Adipocyte (in vitro differentiated cells): ENCODE measurements at regions not wholly inside any gene's neighbourhood (a gene's known extent, or its start where the extent isn't known, plus 50 kb on each side); places are given as distances from the start of the nearest gene placed in this dataset.

ENCODE experiments used
- DNase-seq: peaks from one replicate; pipeline ENCODE4 v3.0.0-alpha.2; 2015; ENCODE audit warnings: low read depth
- H3K27me3 ChIP-seq: replicated peaks from 2 replicates; pipeline ENCODE4 v1.7.0; 2013; ENCODE audit warnings: mild to moderate bottlenecking, low read length, moderate library complexity; ENCODE audit not compliant: control insufficient read depth, insufficient read depth
- H3K36me3 ChIP-seq: 2 replicates; pipeline ENCODE4 v1.7.0; 2013; ENCODE audit warnings: low read length, mild to moderate bottlenecking, moderate library complexity; ENCODE audit not compliant: control insufficient read depth, insufficient read depth, severe bottlenecking
- H3K4me1 ChIP-seq: 2 replicates; pipeline ENCODE4 v1.7.0; 2013; ENCODE audit warnings: mild to moderate bottlenecking, low read length, moderate library complexity; ENCODE audit not compliant: control insufficient read depth, insufficient read depth
- H3K4me3 ChIP-seq: 2 replicates; pipeline ENCODE4 v1.7.0; 2013; ENCODE audit warnings: mild to moderate bottlenecking, low read length, moderate library complexity
- H3K9ac ChIP-seq: 2 replicates; pipeline ENCODE4 v1.7.0; 2013; ENCODE audit warnings: mild to moderate bottlenecking, low read length, moderate library complexity
- H3K9me3 ChIP-seq: 2 replicates; pipeline ENCODE4 v1.7.0; 2013; ENCODE audit warnings: mild to moderate bottlenecking, low read length, moderate library complexity; ENCODE audit not compliant: control insufficient read depth

DNA sequence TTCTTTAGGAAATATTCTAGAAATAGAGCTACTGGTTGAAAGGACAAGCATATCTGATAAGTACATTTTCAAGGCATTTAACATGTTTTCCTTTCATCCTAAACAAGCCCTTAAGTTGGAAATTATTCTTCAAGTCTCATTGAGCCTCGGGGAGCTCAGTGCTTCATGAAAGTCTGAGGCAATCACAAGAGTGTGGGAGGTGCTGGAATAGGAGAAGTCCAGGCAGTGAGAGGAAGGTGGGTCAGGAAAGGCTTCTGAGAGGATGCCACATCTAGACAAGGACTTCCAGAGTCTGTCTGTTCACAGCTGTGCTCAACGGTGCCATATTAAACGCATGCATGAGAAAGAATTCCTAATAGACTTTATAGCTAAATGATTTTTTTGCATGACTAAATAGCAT is 69.8 kb downstream of the CD83 start:
- H3K27me3 ChIP-seq: no peaks in the 10 kb centered on the region
- DNase-seq: no peak
- H3K36me3 ChIP-seq: no peaks in the 10 kb centered on the region
- H3K4me1 ChIP-seq: no peaks in the 10 kb centered on the region
- H3K9ac ChIP-seq: no peak overlapping the region
- peaks cover 2% of the 10 kb centered on the region for H3K9me3 ChIP-seq
- no peak overlapping the region for H3K4me3 ChIP-seq

DNA sequence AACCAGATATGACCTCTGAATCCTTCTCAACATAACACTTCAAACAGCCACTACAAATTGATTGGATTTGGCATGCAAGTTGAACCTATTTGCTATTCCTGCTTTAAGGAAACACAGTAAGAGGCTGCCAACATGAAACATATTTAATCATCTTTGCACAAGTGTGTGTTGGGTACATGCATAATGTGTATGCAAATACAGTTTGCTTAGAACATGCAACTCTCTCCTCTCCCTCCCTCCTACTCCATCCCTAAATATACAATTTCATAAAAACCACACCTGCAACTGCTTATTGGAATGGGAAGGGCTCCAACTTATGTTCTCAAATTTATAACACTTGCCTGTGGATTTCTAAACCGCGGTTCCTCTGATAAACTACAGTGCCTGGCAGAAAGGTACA is 71.5 kb downstream of the CD83 start:
- no peaks in the 10 kb centered on the region for H3K36me3 ChIP-seq
- H3K9ac ChIP-seq: no peak overlapping the region
- H3K27me3 ChIP-seq: no peaks in the 10 kb centered on the region
- H3K4me1 ChIP-seq: no peaks in the 10 kb centered on the region
- DNase-seq: no peak
- H3K4me3 ChIP-seq: no peak overlapping the region
- peaks cover 2% of the 10 kb centered on the region for H3K9me3 ChIP-seq

DNA sequence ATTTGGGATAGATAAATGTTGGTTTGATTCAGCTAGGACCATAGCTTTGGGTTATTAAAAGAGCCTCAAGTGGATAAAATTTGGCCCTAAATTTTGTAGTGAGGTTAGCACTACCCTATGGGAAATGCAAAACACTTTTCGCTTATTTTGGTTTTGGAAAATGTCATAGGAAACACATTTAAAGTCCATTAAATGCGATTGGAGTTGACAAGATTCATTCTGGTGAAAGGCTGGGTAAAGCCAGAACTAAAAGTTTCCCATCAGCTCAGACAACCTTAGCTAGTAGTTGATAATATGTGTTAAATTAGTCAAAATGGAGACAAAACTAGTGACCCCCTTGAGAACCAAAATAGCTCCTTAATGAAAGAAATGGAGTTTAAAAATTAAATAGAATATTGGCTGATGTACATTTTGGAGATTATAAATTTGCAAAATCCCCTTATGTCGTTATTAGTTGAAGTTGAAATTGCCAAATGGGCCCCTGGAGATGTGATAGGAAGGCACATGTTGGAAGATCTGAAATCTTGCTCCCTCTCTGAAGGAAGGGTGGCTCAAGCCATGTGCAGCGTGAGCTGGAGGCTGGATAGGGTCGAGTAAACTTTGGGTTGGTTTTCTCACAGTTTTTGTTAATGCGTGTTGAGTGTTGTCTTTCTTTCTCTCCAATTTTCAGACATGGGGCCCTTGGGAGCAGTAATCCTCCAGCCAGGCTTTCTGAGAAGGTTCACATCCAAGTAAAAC is 72.8 kb downstream of the CD83 start:
- H3K36me3 ChIP-seq: no peaks in the 10 kb centered on the region
- DNase-seq: no peak
- H3K9me3 ChIP-seq: peaks cover 2% of the 10 kb centered on the region
- no peaks in the 10 kb centered on the region for H3K4me1 ChIP-seq
- no peak overlapping the region for H3K9ac ChIP-seq
- H3K4me3 ChIP-seq: no peak overlapping the region
- H3K27me3 ChIP-seq: no peaks in the 10 kb centered on the region

DNA sequence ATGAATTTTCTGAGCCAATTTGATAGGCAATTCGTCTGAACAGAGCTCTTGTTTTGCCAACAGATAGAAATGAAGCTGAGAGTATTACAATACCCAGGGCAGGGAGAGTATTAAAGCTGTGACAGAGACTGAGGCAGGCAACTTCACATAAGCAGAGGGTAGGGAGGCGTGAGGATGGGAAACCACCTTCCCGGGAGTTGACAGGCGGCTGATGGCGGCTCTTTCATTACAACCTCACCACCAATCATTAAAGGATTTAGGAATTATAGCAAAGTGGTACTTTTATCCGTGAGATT is 73.3 kb downstream of the CD83 start:
- Histone ChIP-seq H3K4me1 (no peaks in the 10 kb centered on the region), H3K27me3 (no peaks in the 10 kb centered on the region), H3K9me3 (peaks cover 2% of the 10 kb centered on the region), H3K36me3 (no peaks in the 10 kb centered on the region), H3K9ac (no peak overlapping the region), H3K4me3 (no peak overlapping the region)
- no peak for DNase-seq

DNA sequence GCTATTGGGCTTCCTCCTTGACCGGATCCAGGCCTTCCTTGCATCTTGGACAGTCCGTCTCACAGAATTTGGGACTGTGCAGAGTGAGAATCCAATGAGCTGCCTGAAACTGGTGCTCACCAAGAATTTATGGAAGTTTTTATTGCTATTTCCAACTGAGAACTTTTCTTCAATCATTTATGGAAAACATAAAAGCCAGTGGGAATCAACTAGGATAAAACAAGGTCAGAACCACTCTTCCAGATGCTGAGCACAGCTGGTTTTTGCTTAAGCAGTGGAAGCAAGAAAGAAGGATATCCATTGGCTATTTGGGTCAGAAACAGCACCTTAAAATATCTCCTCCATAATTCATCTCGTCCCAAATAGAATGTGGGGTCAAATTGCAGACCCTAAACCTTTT is 74.2 kb downstream of the CD83 start:
- peaks cover 3% of the 10 kb centered on the region for H3K4me1 ChIP-seq

DNA sequence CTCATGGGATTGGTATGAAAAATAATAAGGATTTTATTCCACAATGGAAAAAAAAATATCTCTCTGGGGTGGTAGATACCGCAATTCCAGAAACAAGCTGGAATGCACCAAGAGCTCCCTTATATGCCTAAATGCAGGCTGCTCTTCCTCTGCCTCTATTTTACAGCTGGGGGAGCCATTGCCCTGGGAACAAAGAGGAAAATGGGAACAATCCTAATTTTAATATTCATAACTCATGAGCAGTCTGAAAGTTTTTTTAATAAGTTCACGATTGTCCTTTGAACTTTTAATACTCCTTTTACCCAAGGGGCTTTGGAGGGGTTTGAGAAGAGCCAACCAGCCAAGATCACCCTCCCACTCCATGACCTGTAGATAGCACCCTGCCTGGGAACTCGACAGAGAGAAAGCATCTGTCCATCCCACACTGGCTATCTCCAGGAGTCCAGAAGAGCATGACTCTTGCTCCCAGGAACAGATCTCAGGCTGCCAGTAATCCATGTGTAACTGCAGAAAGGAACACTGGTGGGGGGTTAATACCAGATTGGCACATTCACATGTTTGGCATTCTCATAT is 74.7 kb downstream of the CD83 start:
- Histone ChIP-seq H3K4me1 (peaks cover 6% of the 10 kb centered on the region), H3K36me3 (no peaks in the 10 kb centered on the region), H3K9ac (no peak overlapping the region), H3K4me3 (no peak overlapping the region), H3K9me3 (peaks cover 2% of the 10 kb centered on the region), H3K27me3 (no peaks in the 10 kb centered on the region)
- no peak for DNase-seq

More for the DNA sequence above, 74.2 kb downstream of the CD83 start:
- Histone ChIP-seq H3K36me3 (no peaks in the 10 kb centered on the region), H3K4me3 (no peak overlapping the region), H3K9ac (no peak overlapping the region), H3K27me3 (no peaks in the 10 kb centered on the region), H3K9me3 (peaks cover 2% of the 10 kb centered on the region)
- DNase-seq: no peak

DNA sequence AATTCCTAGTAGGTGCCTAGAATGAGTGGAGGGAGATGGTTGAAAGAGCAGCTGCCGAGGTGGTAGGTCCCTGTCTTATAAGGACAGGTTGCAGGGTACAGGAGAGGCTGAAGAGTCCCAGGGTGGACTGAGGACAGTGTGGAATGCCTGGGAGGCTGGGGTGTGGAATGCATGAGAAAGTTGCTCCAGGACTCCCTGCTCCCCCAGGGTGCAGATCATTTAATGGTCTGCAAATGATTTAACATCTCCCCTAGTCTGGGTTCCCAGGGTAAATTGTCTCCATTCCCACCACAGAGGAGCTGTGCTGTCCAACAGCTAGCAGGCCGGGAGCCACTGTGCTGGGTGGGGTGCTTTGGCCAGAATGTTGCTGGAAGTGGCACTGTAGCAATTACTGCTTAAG is 76.0 kb downstream of the CD83 start:
- Histone ChIP-seq H3K9ac (no peak overlapping the region), H3K27me3 (no peaks in the 10 kb centered on the region), H3K36me3 (no peaks in the 10 kb centered on the region), H3K9me3 (peaks cover 2% of the 10 kb centered on the region), H3K4me3 (no peak overlapping the region), H3K4me1 (peaks cover 6% of the 10 kb centered on the region)
- no peak for DNase-seq

DNA sequence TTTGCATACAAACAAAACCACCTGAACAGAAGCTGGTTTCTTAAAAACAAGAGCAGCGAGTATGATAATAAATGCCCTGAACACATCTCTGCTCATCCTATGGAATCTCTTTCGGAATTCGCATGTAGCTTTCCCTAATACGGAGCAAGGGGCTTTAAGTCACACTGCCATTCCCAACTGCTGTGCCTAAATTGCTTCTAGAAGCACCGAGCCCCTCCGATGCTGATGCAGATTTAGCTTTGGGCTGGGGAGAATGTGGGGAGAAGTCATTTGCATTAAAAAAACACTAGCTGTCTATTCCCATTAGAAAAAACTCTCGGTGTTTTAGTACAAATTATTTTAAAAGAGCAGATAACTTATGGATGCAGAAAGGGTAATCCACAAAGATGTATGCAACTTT is 76.9 kb downstream of the CD83 start:
- peaks cover 2% of the 10 kb centered on the region for H3K9me3 ChIP-seq
- no peak for DNase-seq
- H3K4me3 ChIP-seq: no peak overlapping the region
- no peaks in the 10 kb centered on the region for H3K36me3 ChIP-seq
- no peaks in the 10 kb centered on the region for H3K27me3 ChIP-seq
- H3K9ac ChIP-seq: no peak overlapping the region
- peaks cover 6% of the 10 kb centered on the region for H3K4me1 ChIP-seq

DNA sequence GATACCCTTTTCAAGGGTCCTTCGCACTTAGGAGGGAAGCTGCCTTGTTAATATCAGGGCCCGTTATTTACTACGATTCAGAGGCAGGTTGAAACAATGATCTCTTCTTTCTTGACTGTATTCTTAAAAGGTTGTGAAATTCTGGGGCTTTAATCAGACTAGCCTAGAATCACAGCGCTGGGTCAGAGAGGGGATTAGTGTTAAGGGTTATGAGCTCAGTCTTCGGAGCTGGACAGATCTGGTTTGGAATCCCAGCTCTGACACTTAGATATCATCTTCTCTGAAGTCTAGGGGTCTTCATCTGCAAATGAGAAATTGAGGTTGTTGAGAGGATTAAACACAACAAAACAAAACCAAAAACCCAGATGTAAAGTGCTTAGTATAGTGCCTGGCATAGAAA is 77.4 kb downstream of the CD83 start:
- H3K36me3 ChIP-seq: no peaks in the 10 kb centered on the region
- no peak overlapping the region for H3K4me3 ChIP-seq
- DNase-seq: no peak
- H3K9me3 ChIP-seq: no peaks in the 10 kb centered on the region
- H3K9ac ChIP-seq: no peak overlapping the region
- peaks cover 6% of the 10 kb centered on the region for H3K4me1 ChIP-seq
- H3K27me3 ChIP-seq: no peaks in the 10 kb centered on the region

DNA sequence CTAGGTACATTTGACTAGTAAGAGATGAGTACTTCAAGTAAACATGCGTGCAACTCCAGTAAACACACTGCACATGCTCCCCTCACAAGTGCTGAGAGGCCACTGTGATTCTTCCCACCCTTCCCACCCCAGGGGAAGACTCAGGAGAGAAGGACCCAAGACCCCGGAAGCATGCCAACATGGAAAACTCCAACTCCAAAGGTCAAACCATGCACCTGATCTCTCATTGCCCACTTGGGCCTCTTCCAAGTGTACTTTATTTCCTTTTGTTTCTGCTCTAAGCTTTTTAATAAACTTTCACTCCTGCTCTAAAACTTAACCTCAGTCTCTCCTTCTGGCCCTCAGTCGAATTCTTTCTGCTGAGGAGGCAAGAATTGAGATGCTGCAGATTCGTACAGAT is 78.5 kb downstream of the CD83 start:
- peaks cover 6% of the 10 kb centered on the region for H3K4me1 ChIP-seq
- no peaks in the 10 kb centered on the region for H3K27me3 ChIP-seq
- no peak for DNase-seq
- H3K4me3 ChIP-seq: no peak overlapping the region
- H3K36me3 ChIP-seq: no peaks in the 10 kb centered on the region
- H3K9ac ChIP-seq: no peak overlapping the region
- H3K9me3 ChIP-seq: no peaks in the 10 kb centered on the region

DNA sequence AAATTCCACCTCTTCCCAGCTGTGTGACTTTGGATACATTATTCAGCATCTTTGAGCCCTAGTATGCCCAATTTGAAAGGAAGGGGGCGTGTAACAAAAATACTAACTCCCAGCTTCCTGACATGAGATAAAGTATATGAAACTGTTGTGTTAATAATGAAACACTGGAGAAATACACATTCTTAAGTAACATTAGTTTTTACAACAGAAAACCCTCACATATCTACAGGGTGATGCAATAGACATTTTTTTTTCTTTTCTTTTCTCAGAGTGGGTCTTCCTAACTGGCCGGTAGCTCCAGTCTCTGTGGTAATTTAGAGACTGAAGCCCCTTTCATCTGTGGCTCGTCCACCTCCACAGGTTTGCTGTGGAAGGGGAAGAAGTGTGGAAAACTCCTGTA is 79.5 kb downstream of the CD83 start:
- Histone ChIP-seq H3K9me3 (no peaks in the 10 kb centered on the region), H3K36me3 (no peaks in the 10 kb centered on the region), H3K4me3 (no peak overlapping the region), H3K9ac (no peak overlapping the region), H3K27me3 (no peaks in the 10 kb centered on the region), H3K4me1 (peaks cover 6% of the 10 kb centered on the region)
- peak; percentile 14 for DNase-seq

DNA sequence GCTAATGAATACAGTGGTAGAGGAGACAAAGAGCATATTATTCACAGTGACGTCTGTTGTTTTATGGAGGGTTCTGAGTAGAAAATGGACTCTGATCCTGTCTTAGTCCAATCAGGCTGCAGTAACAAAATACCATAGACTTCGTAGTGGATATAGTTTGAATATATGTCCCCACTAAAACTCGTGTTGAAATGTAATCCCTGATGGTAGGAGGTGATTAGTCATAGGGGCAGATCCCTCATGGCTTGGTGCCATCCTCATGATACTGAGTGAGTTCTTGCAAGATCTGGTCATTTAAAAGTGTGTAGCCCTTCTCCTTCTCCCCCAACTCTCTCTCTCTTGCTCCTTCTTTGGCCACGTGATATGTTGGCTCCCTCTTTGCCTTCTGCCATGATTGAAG is 82.5 kb downstream of the CD83 start:
- Histone ChIP-seq H3K36me3 (no peaks in the 10 kb centered on the region), H3K27me3 (no peaks in the 10 kb centered on the region), H3K9me3 (no peaks in the 10 kb centered on the region), H3K4me3 (no peak overlapping the region), H3K4me1 (peaks cover 6% of the 10 kb centered on the region), H3K9ac (no peak overlapping the region)
- DNase-seq: no peak
